Breast epithelium (tissue), 4 donors: ENCODE measurements at regions not wholly inside any gene's neighbourhood (a gene's known extent, or its start where the extent isn't known, plus 50 kb on each side); places are given as distances from the start of the nearest gene placed in this dataset.

Experiments
- DNase-seq, 2 donors: peaks; one replicate each; pipeline ENCODE4 v3.0.0-alpha.2; 2019; ENCODE audit warnings: low spot score in 2 of 2
- H3K27ac ChIP-seq, 2 donors: fragments of 200-600 bp; sonication (generic) in 1 of 2; one replicate each; pipeline ENCODE4 v1.5.1; 2016 to 2019; ENCODE audit warnings: mild to moderate bottlenecking in 1 of 2
- H3K27me3 ChIP-seq, 2 donors: fragments of 200-600 bp; sonication (generic) in 1 of 2; one replicate each; pipeline versions ENCODE4 v1.5.1 to v1.6.0; 2017 to 2019; ENCODE audit warnings: control low read depth in 1 of 2, mild to moderate bottlenecking in 1 of 2
- H3K36me3 ChIP-seq: fragments of 200-600 bp; one replicate; pipeline ENCODE4 v1.5.1; 2019
- H3K4me1 ChIP-seq, 2 donors: fragments of 200-600 bp; sonication (generic); one replicate each; pipeline ENCODE4 v1.5.1; 2016 to 2019; ENCODE audit warnings: control low read depth in 1 of 2
- H3K4me3 ChIP-seq, 3 donors: fragments of 200-600 bp; sonication (generic); 1 replicate in 2 of 3; 2 replicates in 1 of 3; pipeline ENCODE4 v1.5.1; 2016 to 2019; ENCODE audit warnings: mild to moderate bottlenecking in 3 of 3, moderate library complexity in 2 of 3
- H3K9me3 ChIP-seq, 2 donors: fragments of 200-600 bp; sonication (generic) in 1 of 2; one replicate each; pipeline ENCODE4 v1.5.1; 2016 to 2019; ENCODE audit warnings: control low read depth in 1 of 2
- POLR2A ChIP-seq: fragments of 450-650 bp; IDR thresholded peaks from one replicate; pipeline ENCODE4 v1.6.1; 2016; ENCODE audit warnings: antibody characterized with exemption, mild to moderate bottlenecking, moderate library complexity
- POLR2AphosphoS5 ChIP-seq, 3 donors: sonication (generic); formaldehyde crosslinking; IDR thresholded peaks; one replicate each; pipeline ENCODE4 v1.6.1; 2017; ENCODE audit warnings: antibody characterized with exemption in 3 of 3
- intact Hi-C: fragments of 100-400 bp; cut with DNase I; formaldehyde crosslinking; loops from one replicate; pipeline ENCODE4 v1.15.1; 2023; ENCODE audit warnings: low total_unique reads
- TF ChIP-seq, protein P1 (sequence below), 3 donors: fragments of 450-650 bp; IDR thresholded peaks; one replicate each; pipeline ENCODE4 v1.5.1; 2016 to 2017; ENCODE audit warnings: antibody characterized with exemption in 3 of 3, mild to moderate bottlenecking in 3 of 3, moderate library complexity in 3 of 3

DNA sequence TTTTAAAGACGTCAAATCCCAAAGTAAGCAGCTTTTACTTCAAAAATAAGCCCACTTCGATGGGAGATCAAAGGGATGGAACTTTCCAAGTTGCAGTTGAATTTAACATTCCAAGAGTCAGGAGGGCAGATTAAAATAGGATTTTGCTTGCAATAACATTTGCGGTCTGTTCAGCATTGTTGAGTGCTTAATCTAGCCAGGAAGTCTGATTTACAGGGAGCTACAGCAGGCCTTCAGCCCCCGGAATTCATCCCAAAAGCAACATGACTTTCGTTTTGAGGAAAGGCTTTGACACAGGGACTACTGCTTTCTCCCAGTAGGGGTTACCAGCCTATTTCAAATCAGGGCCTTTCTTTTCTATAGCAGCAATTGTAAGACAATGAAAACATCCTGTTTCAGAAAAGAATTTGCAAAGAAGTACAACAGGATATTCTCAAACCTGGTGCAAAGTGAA lies 279.6 kb upstream of the PITRM1 start:
- intact Hi-C loops: no loop called here
- DNase-seq: no peak
- TF ChIP-seq, protein P1, sequence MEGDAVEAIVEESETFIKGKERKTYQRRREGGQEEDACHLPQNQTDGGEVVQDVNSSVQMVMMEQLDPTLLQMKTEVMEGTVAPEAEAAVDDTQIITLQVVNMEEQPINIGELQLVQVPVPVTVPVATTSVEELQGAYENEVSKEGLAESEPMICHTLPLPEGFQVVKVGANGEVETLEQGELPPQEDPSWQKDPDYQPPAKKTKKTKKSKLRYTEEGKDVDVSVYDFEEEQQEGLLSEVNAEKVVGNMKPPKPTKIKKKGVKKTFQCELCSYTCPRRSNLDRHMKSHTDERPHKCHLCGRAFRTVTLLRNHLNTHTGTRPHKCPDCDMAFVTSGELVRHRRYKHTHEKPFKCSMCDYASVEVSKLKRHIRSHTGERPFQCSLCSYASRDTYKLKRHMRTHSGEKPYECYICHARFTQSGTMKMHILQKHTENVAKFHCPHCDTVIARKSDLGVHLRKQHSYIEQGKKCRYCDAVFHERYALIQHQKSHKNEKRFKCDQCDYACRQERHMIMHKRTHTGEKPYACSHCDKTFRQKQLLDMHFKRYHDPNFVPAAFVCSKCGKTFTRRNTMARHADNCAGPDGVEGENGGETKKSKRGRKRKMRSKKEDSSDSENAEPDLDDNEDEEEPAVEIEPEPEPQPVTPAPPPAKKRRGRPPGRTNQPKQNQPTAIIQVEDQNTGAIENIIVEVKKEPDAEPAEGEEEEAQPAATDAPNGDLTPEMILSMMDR (IDR thresholded peaks at IDR 0.05): peak; percentile 40 to 49 (median 46)
- TF ChIP-seq POLR2AphosphoS5 (IDR thresholded peaks at IDR 0.05) (peak in 1 of 3 donors; percentile 18), POLR2A (no peak)
- Histone ChIP-seq H3K36me3 (no peaks in the 10 kb centered on the region), H3K27ac (peak overlapping the region; percentile 69 to 80), H3K4me1 (no peaks in the 10 kb centered on the region), H3K4me3 (peak overlapping the region in 1 of 3 donors; percentile 42), H3K27me3 (no peaks in the 10 kb centered on the region), H3K9me3 (no peaks in the 10 kb centered on the region)

DNA sequence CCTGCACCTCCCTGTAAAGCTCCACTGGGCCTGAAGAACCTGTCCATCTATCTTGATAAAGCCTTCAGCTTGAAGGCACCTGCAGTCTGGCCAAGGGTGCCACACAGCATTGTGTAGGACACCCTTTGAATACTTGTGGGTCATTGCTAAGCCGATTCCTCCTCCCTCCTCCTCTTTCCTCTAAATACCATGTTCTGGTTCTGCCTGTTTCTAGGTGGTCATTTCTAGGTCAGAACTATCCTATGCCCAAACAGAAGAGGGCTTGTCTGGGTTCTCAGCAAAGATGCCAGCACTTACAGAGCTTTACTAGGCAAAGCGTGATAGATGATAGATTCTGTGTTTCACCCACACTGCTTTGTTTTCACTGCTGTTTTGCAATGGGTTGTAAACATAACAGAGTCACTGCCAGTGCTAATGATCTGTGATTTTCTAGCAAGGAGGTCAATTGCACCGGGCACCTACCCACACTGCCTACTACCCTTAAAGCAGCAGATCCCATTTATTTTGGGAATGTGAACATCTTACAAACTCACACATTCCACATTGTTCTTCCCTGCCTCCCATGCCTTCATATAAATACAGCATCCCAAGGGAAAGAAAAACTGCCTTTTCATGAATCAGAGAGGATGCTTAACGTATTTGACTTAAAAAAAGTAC lies 279.1 kb upstream of the PITRM1 start:
- Histone ChIP-seq H3K27me3 (no peaks in the 10 kb centered on the region), H3K9me3 (no peaks in the 10 kb centered on the region), H3K4me3 (peak overlapping the region in 1 of 3 donors; percentile 42), H3K4me1 (no peaks in the 10 kb centered on the region), H3K36me3 (no peaks in the 10 kb centered on the region), H3K27ac (peak overlapping the region; percentile 69 to 80)
- intact Hi-C loops: no loop called here
- TF ChIP-seq, protein P1 (IDR thresholded peaks at IDR 0.05): no peak
- no peak for TF ChIP-seq POLR2AphosphoS5 (IDR thresholded peaks at IDR 0.05)
- no peak for TF ChIP-seq POLR2A
- DNase-seq: no peak

DNA sequence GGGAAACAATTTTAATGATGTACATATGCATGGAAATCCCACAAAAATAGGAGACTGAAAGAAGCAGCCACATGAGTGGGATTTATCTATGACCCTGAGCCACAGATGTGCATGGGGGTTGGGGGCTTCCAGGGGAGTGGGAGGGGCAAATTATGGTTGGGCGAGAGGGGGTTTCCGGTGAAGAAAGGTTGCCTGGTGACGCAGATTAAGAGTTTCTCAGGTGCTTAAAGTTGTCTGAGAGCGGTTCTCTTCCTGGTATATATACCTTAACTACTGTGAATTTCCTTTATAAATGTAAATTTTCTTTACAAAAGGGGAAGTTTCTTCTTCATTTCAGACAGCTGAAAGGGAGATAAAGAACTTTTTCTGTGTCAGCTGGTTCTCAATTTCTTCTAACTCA lies 273.6 kb upstream of the PITRM1 start:
- Histone ChIP-seq H3K36me3 (no peaks in the 10 kb centered on the region), H3K4me1 (no peaks in the 10 kb centered on the region), H3K9me3 (no peaks in the 10 kb centered on the region), H3K27ac (no peak overlapping the region), H3K4me3 (no peak overlapping the region), H3K27me3 (no peaks in the 10 kb centered on the region)
- DNase-seq: no peak
- intact Hi-C loops: no loop called here
- TF ChIP-seq POLR2AphosphoS5 (IDR thresholded peaks at IDR 0.05): no peak
- TF ChIP-seq, protein P1 (IDR thresholded peaks at IDR 0.05): no peak
- TF ChIP-seq POLR2A: no peak

DNA sequence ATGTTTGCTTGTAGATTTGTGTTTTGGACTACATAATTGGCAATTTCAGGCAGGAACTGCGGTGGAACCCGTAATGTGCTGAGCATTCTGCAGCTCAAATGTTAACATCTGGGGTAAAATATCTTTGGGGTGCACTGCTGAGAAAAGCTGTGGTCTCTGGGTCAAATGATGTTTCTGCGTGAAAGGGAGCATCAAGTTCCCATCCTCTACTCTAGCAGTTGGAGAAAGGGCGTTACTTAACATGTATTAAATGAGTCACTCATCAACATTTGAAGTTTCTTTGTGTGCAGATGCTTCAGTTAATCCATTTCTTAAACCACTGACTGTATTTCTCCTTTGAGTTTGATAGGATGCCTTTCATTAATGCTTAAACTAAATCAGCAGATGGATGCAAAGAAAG lies 273.1 kb upstream of the PITRM1 start:
- Histone ChIP-seq H3K27ac (no peak overlapping the region), H3K9me3 (no peaks in the 10 kb centered on the region), H3K36me3 (no peaks in the 10 kb centered on the region), H3K27me3 (no peaks in the 10 kb centered on the region), H3K4me1 (no peaks in the 10 kb centered on the region), H3K4me3 (no peak overlapping the region)
- DNase-seq: no peak
- TF ChIP-seq POLR2AphosphoS5 (IDR thresholded peaks at IDR 0.05) (no peak), POLR2A (no peak)
- TF ChIP-seq, protein P1 (IDR thresholded peaks at IDR 0.05): no peak
- intact Hi-C loops: no loop called here

DNA sequence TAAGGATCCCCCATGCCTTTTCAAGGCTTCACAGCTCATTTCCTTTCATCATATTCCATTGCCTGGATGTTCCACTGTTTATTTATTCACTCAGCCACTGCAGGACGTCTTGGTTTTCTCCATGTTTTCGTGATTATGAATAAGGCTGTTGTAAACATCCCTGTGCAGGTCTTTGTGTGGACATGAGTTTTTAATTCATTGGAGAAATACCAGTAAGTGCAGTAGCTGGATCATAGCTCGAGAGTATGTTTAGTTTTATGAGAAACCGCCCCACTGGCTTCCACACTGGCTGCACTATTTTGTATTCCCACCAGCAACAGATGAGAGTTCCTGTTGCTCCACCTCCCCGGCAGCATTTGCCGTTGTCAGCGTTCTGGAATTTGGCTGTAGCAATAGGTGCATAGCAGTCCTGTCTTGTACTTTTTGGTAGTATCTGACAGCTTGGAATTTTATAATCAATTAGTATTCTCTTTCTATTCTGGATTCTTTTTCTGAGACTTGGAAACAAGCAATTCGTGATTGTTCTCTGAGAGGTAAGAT lies 269.9 kb upstream of the PITRM1 start:
- no peak overlapping the region for H3K4me3 ChIP-seq
- H3K27ac ChIP-seq: no peak overlapping the region
- H3K9me3 ChIP-seq: peaks cover 0 to 10% of the 10 kb centered on the region in 2 donors
- H3K4me1 ChIP-seq: no peaks in the 10 kb centered on the region
- no peaks in the 10 kb centered on the region for H3K36me3 ChIP-seq
- intact Hi-C loops: no loop called here
- H3K27me3 ChIP-seq: no peaks in the 10 kb centered on the region
- TF ChIP-seq, protein P1 (IDR thresholded peaks at IDR 0.05): no peak
- no peak for TF ChIP-seq POLR2AphosphoS5 (IDR thresholded peaks at IDR 0.05)
- no peak for TF ChIP-seq POLR2A
- DNase-seq: no peak
